Heart left ventricle (tissue), 16 donors: ENCODE measurements at regions not wholly inside any gene's neighbourhood (a gene's known extent, or its start where the extent isn't known, plus 50 kb on each side); places are given as distances from the start of the nearest gene placed in this dataset.
"Not testable (repeated sequence)": the region's sequence is repeated elsewhere in the genome, so short reads cannot be mapped to it uniquely, and the experiment has no call there.

ENCODE experiments used
- ATAC-seq, 4 donors: fragments of 200-7000 bp; cut with Tn5 transposase; one replicate each; pipeline ENCODE4 v1.9.1; 2020 to 2022; ENCODE audit warnings: moderate library complexity in 4 of 4, mild to moderate bottlenecking in 3 of 4, moderate number of reproducible peaks in 1 of 4
- DNase-seq, 5 donors: peaks; one replicate each; pipeline ENCODE4 v3.0.0-alpha.2; 2020
- H3K27ac ChIP-seq, 12 donors: fragments of 200-600 bp; sonication (generic) in 4 of 12; one replicate each; pipeline versions ENCODE4 v1.5.0 to v1.8.0; 2016 to 2022; ENCODE audit warnings: mild to moderate bottlenecking in 2 of 12
- H3K27me3 ChIP-seq, 9 donors: fragments of 200-600 bp; sonication (generic) in 2 of 9; one replicate each; pipeline versions ENCODE4 v1.5.1 to v1.8.0; 2016 to 2022; ENCODE audit warnings: mild to moderate bottlenecking in 3 of 9
- H3K36me3 ChIP-seq, 9 donors: fragments of 200-600 bp; sonication (generic) in 2 of 9; one replicate each; pipeline versions ENCODE4 v1.5.0 to v1.8.0; 2018 to 2022; ENCODE audit warnings: mild to moderate bottlenecking in 2 of 9
- H3K4me1 ChIP-seq, 12 donors: fragments of 200-600 bp; sonication (generic) in 4 of 12; one replicate each; pipeline versions ENCODE4 v1.5.0 to v1.8.0; 2016 to 2022; ENCODE audit warnings: mild to moderate bottlenecking in 3 of 12
- H3K4me3 ChIP-seq, 12 donors: fragments of 200-600 bp; sonication (generic) in 4 of 12; one replicate each; pipeline versions ENCODE4 v1.5.0 to v1.8.0; 2017 to 2022; ENCODE audit warnings: mild to moderate bottlenecking in 9 of 12, moderate library complexity in 4 of 12
- H3K9me3 ChIP-seq, 12 donors: fragments of 200-600 bp; sonication (generic) in 4 of 12; one replicate each; pipeline versions ENCODE4 v1.5.0 to v1.8.0; 2016 to 2022; ENCODE audit warnings: mild to moderate bottlenecking in 1 of 12
- POLR2A ChIP-seq, 2 donors: fragments of 450-650 bp; IDR thresholded peaks; one replicate each; pipeline ENCODE4 v1.6.1; 2017; ENCODE audit warnings: antibody characterized with exemption in 2 of 2, mild to moderate bottlenecking in 2 of 2, moderate library complexity in 2 of 2
- WGBS, 4 donors: extraction: QIAGEN DNeasy Blood & Tissue Kit in 2 of 4; methylation state at CpG; one replicate each; pipeline versions ENCODE4 v1.1.5 to v1.1.7; 2013 to 2018; 5-methylcytosine and 5-hydroxymethylcytosine counted together
- intact Hi-C, 10 donors: fragments of 100-400 bp; cut with DNase I; formaldehyde crosslinking; loops; one replicate each; pipeline versions ENCODE4 v1.11.1 to v1.14.2; 2022
- TF ChIP-seq, protein P1 (sequence below), 12 donors: fragments of 200-600 bp; sonication (generic) in 4 of 12; IDR thresholded peaks; one replicate each; pipeline versions ENCODE4 v1.5.0 to v1.8.0; 2018 to 2022; ENCODE audit warnings: antibody characterized with exemption in 12 of 12, mild to moderate bottlenecking in 5 of 12
- donor health status: ischemic (EF 13 %, LVEDD 7.1; RV severe dilation, severe dysfunction).
- donor health status: healthy with polysubstance abuse.
- donor health status: DM: no; HTN: yes; CAD: no.
- donor health status: DM: no; HTN: no; CAD: no.
- donor health status: ischemic (EF 25% LVEDD 6.9; RV normal size, moderate dysfunction).
- donor health status: ischemic (EF 25% LVEDD 5.7; RV mildly dilated, moderate dysfunction).
- donor health status: healthy.
- donor health status: DM: yes; HTN: yes; CAD: no.
- donor health status: ischemic (EF 35%, LVEDD 5.7; RV mildly dilated, moderate dysfunction).
- donor health status: nonischemic (EF 11% LVEDD 7.7; RV severe dilation, severe dysfunction).
- donor health status: DM: yes; HTN: yes; CAD: no.
- donor health status: PGD.
- donor health status: ischemic (EF 29% LVEDD 5.4; RV normal size, mild dysfunction).
- donor health status: nonischemic (EF 23%, LVEDD 6.1; RV moderate dilation, normal function).

DNA sequence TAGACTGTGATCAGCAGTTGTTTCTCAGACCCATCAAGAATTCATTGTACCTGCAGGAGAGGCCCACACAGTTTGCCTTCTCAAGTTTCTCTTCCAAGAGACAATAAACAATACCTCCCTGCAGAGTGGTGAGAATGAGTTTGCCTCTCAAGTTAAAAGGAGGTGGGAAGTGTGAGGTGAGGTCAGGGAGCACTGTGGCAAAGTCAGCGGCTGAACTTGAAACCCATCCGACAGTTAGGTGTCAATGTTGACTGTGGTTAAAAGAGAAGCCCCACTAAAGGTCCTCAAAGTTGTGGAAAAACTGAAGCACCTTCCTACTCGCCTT, 72.9 kb upstream of the TSC22D1 start:
- no peak for ATAC-seq
- 63 to 73% (median 72%) methylated on average over 3 of the region's 3 CpGs for WGBS, 4 donors

DNA sequence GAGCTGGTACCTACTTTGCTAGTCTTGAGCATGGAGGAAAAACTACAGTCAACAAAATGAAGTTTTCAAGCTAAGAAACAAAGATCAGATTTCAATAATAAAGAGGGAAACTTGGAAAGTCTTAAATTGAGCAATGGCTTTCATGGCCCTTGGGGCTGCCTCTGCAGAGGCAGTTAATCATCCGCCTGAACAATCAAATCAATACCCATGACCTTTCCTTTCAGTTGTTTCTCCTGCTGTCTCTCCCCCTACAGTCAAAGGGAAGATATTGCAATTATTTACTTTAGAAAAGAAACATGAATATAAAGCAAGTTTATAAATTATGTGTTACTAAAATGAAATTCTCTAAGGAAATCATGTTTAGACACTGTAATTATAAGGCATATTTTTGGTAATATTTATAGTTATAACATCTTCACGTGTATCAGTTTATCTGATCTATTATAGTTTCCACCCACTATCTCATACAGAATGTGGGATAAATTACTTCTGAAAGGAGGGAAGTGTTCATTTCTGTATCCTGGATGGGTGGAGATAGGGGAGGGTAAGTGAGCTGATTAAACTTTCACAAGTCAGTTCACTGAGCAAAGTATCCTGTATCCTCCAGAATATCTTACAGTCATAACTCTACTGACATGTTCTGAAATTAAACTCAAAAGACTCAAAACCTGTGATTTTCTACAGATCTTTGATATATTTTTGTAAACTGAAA, 72.4 kb upstream of the TSC22D1 start:
- Histone ChIP-seq H3K4me1 (peaks cover 0 to 3% (median 0%) of the 10 kb centered on the region in 12 donors), H3K36me3 (no peaks in the 10 kb centered on the region), H3K9me3 (no peaks in the 10 kb centered on the region), H3K4me3 (no peak overlapping the region), H3K27me3 (no peaks in the 10 kb centered on the region), H3K27ac (no peak overlapping the region)
- DNase-seq (no peak), ATAC-seq (no peak)
- 55 to 76% (median 68%) methylated on average over 2 of the region's 2 CpGs for WGBS, 4 donors
- intact Hi-C loops = no loop called here
- TF ChIP-seq, protein P1, sequence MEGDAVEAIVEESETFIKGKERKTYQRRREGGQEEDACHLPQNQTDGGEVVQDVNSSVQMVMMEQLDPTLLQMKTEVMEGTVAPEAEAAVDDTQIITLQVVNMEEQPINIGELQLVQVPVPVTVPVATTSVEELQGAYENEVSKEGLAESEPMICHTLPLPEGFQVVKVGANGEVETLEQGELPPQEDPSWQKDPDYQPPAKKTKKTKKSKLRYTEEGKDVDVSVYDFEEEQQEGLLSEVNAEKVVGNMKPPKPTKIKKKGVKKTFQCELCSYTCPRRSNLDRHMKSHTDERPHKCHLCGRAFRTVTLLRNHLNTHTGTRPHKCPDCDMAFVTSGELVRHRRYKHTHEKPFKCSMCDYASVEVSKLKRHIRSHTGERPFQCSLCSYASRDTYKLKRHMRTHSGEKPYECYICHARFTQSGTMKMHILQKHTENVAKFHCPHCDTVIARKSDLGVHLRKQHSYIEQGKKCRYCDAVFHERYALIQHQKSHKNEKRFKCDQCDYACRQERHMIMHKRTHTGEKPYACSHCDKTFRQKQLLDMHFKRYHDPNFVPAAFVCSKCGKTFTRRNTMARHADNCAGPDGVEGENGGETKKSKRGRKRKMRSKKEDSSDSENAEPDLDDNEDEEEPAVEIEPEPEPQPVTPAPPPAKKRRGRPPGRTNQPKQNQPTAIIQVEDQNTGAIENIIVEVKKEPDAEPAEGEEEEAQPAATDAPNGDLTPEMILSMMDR (IDR thresholded peaks at IDR 0.05) = peak in 8 of 12 donors; percentile 10 to 35 (median 18)
- TF ChIP-seq POLR2A (IDR thresholded peaks at IDR 0.05) = no peak

More for the DNA sequence above, 72.9 kb upstream of the TSC22D1 start:
- intact Hi-C loops = no loop called here
- Histone ChIP-seq H3K36me3 (no peaks in the 10 kb centered on the region), H3K9me3 (no peaks in the 10 kb centered on the region), H3K27me3 (no peaks in the 10 kb centered on the region), H3K4me1 (peaks cover 0 to 3% (median 0%) of the 10 kb centered on the region in 12 donors), H3K27ac (no peak overlapping the region), H3K4me3 (no peak overlapping the region)
- TF ChIP-seq, protein P1 (IDR thresholded peaks at IDR 0.05) = no peak
- no peak for TF ChIP-seq POLR2A (IDR thresholded peaks at IDR 0.05)
- no peak for DNase-seq

DNA sequence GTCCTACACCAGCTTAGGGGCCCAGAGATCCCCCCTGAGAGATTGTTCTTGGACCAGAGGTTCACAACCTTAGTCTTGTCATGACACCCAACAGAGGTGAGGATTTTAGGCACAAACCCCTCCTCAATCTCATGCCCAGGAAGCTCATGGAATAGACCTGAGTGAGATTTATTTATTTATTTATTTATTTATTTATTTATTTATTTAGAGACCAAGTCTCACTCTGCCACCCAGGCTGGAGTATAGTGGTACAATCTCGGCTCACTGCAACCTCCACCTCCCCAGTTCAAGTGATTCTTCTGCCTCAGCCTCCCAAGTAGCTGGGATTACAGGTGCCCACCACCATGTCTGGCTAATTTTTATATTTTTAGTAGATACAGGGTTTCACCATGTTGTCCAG, 71.4 kb upstream of the TSC22D1 start:
- 90 to 96% (median 92%) methylated on average over 1 of the region's 1 CpG for WGBS, 4 donors
- H3K36me3 ChIP-seq, H3K4me3 ChIP-seq, intact Hi-C loops, H3K4me1 ChIP-seq, H3K27ac ChIP-seq, ATAC-seq, DNase-seq, H3K9me3 ChIP-seq, H3K27me3 ChIP-seq: not testable (repeated sequence)

DNA sequence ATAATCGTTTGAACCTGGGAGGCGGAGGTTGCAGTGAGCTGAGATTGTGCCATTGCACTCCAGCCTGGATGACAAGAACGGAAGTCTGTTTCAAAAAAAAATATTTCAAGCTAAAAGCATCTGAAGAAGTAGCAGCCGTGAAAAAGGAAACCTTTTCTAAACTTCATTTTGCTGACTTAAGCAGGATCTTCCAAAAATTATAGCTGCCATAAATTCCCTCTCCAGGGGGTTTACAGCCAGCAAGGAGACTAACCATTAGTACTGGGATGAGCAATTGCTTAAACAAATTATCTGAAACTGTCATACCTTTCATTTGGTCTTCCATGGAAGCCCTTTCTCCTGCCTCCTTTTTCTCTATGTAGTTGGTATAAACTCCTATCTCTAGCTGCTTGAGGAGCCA, 69.9 kb upstream of the TSC22D1 start:
- Histone ChIP-seq H3K36me3 (no peaks in the 10 kb centered on the region), H3K9me3 (no peaks in the 10 kb centered on the region), H3K27ac (no peak overlapping the region), H3K4me3 (no peak overlapping the region), H3K4me1 (no peaks in the 10 kb centered on the region), H3K27me3 (no peaks in the 10 kb centered on the region)
- no peak for ATAC-seq
- DNase-seq = no peak
- intact Hi-C loops = no loop called here
- no peak for TF ChIP-seq POLR2A (IDR thresholded peaks at IDR 0.05)
- TF ChIP-seq, protein P1 (IDR thresholded peaks at IDR 0.05) = no peak
- 87 to 93% (median 90%) methylated on average over 4 of the region's 4 CpGs for WGBS, 4 donors

DNA sequence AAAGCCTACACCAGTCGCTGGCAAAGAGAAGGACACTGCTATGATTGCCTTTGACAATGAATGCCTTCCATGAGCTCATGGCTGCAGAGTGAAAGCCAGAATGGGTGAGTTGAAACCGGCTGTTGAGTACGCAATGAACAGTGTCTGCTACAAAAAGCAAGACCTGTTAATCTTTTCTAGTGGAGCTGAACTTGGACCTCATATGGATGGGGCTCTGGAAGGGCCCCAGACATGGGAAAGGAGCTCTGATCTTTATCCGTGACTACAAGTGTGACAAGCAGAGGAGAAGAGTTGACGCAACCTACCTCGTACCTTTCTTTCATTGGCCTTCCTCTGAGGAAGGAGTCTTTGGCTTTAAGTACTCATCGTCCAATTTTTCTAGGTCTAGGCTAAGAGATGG, 67.1 kb upstream of the TSC22D1 start:
- DNase-seq (no peak), ATAC-seq (no peak)
- no peak for TF ChIP-seq POLR2A (IDR thresholded peaks at IDR 0.05)
- TF ChIP-seq, protein P1 (IDR thresholded peaks at IDR 0.05) = no peak
- 94 to 98% (median 96%) methylated on average over 7 of the region's 7 CpGs for WGBS, 4 donors
- Histone ChIP-seq H3K27me3 (no peaks in the 10 kb centered on the region), H3K4me1 (no peaks in the 10 kb centered on the region), H3K4me3 (no peak overlapping the region), H3K36me3 (no peaks in the 10 kb centered on the region), H3K9me3 (no peaks in the 10 kb centered on the region), H3K27ac (no peak overlapping the region)
- intact Hi-C loops = no loop called here
